GM12878 (cell line): ENCODE measurements at regions not wholly inside any gene's neighbourhood (a gene's known extent, or its start where the extent isn't known, plus 50 kb on each side); places are given as distances from the start of the nearest gene placed in this dataset.

Experiments
- GABPA ChIP-seq: IDR thresholded peaks from 2 replicates; pipeline ENCODE4 v1.6.1; 2014; ENCODE audit warnings: antibody characterized with exemption, low read depth, mild to moderate bottlenecking, inconsistent platforms
- MAX ChIP-seq: IDR thresholded peaks from 2 replicates; pipeline ENCODE4 v1.6.1; 2012; ENCODE audit warnings: low read depth, low read length, improper control_type of control experiment
- POLR2AphosphoS5 ChIP-seq: IDR thresholded peaks from 2 replicates; pipeline ENCODE4 v1.6.1; 2011; ENCODE audit warnings: mild to moderate bottlenecking, low read length, inconsistent platforms
- RBBP5 ChIP-seq: fragments of 200-600 bp; sonication (generic); conservative IDR thresholded peaks from 2 replicates; pipeline ENCODE4 v1.6.1; 2016
- SMARCA5 ChIP-seq: fragments of 450-650 bp; IDR thresholded peaks from 2 replicates; pipeline ENCODE4 v1.6.1; 2017; ENCODE audit warnings: mild to moderate bottlenecking
- TF ChIP-seq, protein P1 (sequence below), 3 experiments: IDR thresholded peaks in 2 of 3; conservative IDR thresholded peaks in 1 of 3; 2 replicates each; pipeline ENCODE4 v1.5.1; 2011; ENCODE audit warnings: low read depth in 3 of 3, low read length in 3 of 3, mild to moderate bottlenecking in 3 of 3, control low read depth in 2 of 3, moderate library complexity in 2 of 3, inconsistent platforms in 1 of 3, mixed read lengths in 1 of 3; ENCODE audit not compliant: control insufficient read depth in 2 of 3, insufficient read depth in 1 of 3; ENCODE audit errors: extremely low read depth in 1 of 3
- TF ChIP-seq, protein P2 (sequence below): fragments of 450-650 bp; IDR thresholded peaks from 2 replicates; pipeline ENCODE4 v1.6.1; 2017; ENCODE audit warnings: low read depth, mild to moderate bottlenecking, moderate library complexity

DNA sequence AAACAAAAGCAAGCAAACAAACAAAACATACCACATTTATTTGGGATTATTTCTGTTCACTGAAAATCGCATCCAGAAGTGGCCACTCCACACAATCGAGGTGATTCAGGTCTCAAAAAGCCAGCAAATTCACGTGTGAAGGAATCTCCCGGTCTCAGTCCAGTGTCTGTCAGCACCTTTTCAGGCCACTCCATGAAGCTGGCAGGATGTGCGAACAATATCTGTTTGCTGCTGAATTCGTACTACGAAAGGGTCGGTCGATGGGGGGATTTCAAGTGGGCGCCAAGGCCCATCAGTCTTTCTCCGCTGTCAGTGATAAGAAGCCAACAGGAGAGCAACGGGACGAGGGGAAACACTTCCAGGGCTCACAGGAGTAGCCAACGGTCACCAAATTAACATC lies 505.1 kb downstream of the IRX1 start:
- no peak for TF ChIP-seq RBBP5
- TF ChIP-seq, protein P1, sequence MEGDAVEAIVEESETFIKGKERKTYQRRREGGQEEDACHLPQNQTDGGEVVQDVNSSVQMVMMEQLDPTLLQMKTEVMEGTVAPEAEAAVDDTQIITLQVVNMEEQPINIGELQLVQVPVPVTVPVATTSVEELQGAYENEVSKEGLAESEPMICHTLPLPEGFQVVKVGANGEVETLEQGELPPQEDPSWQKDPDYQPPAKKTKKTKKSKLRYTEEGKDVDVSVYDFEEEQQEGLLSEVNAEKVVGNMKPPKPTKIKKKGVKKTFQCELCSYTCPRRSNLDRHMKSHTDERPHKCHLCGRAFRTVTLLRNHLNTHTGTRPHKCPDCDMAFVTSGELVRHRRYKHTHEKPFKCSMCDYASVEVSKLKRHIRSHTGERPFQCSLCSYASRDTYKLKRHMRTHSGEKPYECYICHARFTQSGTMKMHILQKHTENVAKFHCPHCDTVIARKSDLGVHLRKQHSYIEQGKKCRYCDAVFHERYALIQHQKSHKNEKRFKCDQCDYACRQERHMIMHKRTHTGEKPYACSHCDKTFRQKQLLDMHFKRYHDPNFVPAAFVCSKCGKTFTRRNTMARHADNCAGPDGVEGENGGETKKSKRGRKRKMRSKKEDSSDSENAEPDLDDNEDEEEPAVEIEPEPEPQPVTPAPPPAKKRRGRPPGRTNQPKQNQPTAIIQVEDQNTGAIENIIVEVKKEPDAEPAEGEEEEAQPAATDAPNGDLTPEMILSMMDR (IDR thresholded peaks at IDR 0.05 in 2 of 3, conservative IDR thresholded peaks at IDR 0.05 in 1 of 3; ENCODE audit: control insufficient read depth in 2 of 3, extremely low read depth in 1 of 3, insufficient read depth in 1 of 3, low read depth in 3 of 3, low read length in 3 of 3), result no peak
- no peak for TF ChIP-seq MAX
- no peak for TF ChIP-seq SMARCA5
- no peak for TF ChIP-seq POLR2AphosphoS5
- TF ChIP-seq GABPA, result no peak
- TF ChIP-seq, protein P2, sequence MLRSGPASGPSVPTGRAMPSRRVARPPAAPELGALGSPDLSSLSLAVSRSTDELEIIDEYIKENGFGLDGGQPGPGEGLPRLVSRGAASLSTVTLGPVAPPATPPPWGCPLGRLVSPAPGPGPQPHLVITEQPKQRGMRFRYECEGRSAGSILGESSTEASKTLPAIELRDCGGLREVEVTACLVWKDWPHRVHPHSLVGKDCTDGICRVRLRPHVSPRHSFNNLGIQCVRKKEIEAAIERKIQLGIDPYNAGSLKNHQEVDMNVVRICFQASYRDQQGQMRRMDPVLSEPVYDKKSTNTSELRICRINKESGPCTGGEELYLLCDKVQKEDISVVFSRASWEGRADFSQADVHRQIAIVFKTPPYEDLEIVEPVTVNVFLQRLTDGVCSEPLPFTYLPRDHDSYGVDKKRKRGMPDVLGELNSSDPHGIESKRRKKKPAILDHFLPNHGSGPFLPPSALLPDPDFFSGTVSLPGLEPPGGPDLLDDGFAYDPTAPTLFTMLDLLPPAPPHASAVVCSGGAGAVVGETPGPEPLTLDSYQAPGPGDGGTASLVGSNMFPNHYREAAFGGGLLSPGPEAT, result no peak
